CD8-positive, alpha-beta memory T cell (primary cell): ENCODE measurements at regions not wholly inside any gene's neighbourhood (a gene's known extent, or its start where the extent isn't known, plus 50 kb on each side); places are given as distances from the start of the nearest gene placed in this dataset.

Source experiments
- CTCF ChIA-PET: fragments of 350-600 bp; sonication (Branson Sonifier 250); formaldehyde crosslinking; loops from one replicate; lab custom pipeline; 2021; ENCODE audit warnings: antibody characterized with exemption; lab: Charles Lee
- POLR2A ChIA-PET: fragments of 350-600 bp; sonication (Branson Sonifier 250); formaldehyde crosslinking; loops from one replicate; lab custom pipeline; 2021; ENCODE audit warnings: antibody characterized with exemption; lab: Charles Lee
- DNase-seq, 5 donors: peaks; one replicate each; pipeline versions ENCODE4 v3.0.0 to v3.0.0-alpha.2; 2020 to 2022; ENCODE audit warnings: mixed read lengths in 1 of 5
- H3K27ac ChIP-seq: one replicate; pipeline ENCODE4 v1.7.0; 2013; ENCODE audit warnings: low read depth, mild to moderate bottlenecking, low read length, moderate library complexity
- H3K27me3 ChIP-seq: 2 replicates; pipeline ENCODE4 v1.7.0; 2013; ENCODE audit warnings: low read length, mild to moderate bottlenecking; ENCODE audit not compliant: insufficient read depth, poor library complexity, severe bottlenecking
- H3K36me3 ChIP-seq: 2 replicates; pipeline ENCODE4 v1.7.0; 2013; ENCODE audit warnings: mild to moderate bottlenecking, low read length, moderate library complexity; ENCODE audit not compliant: insufficient read depth
- H3K4me1 ChIP-seq: 2 replicates; pipeline ENCODE4 v1.7.0; 2013; ENCODE audit warnings: mild to moderate bottlenecking, low read length, moderate library complexity; ENCODE audit not compliant: insufficient read depth
- H3K4me3 ChIP-seq: 2 replicates; pipeline ENCODE4 v1.7.0; 2013; ENCODE audit warnings: mild to moderate bottlenecking, low read length
- H3K9me3 ChIP-seq: 2 replicates; pipeline ENCODE4 v1.7.0; 2013; ENCODE audit warnings: mild to moderate bottlenecking, low read length
- H3K27ac Mint-ChIP-seq, 8 donors: one replicate each; pipeline ENCODE4 v1.8.0; 2020 to 2021; ENCODE audit warnings: mixed read lengths in 8 of 8, mild to moderate bottlenecking in 6 of 8, inconsistent platforms in 3 of 8, moderate library complexity in 3 of 8
- H3K27me3 Mint-ChIP-seq, 2 donors: one replicate each; pipeline ENCODE4 v1.8.0; 2020 to 2021; ENCODE audit warnings: mixed read lengths in 2 of 2, mild to moderate bottlenecking in 1 of 2, moderate library complexity in 1 of 2
- H3K36me3 Mint-ChIP-seq, 3 donors: one replicate each; pipeline ENCODE4 v1.8.0; 2020 to 2021; ENCODE audit warnings: mixed read lengths in 3 of 3, inconsistent platforms in 1 of 3, mild to moderate bottlenecking in 1 of 3
- H3K4me1 Mint-ChIP-seq, 3 donors: one replicate each; pipeline ENCODE4 v1.8.0; 2020 to 2021; ENCODE audit warnings: mixed read lengths in 3 of 3, inconsistent platforms in 1 of 3, mild to moderate bottlenecking in 1 of 3
- H3K4me3 Mint-ChIP-seq, 7 donors: one replicate each; pipeline ENCODE4 v1.8.0; 2020 to 2021; ENCODE audit warnings: mixed read lengths in 7 of 7, mild to moderate bottlenecking in 6 of 7, moderate library complexity in 4 of 7, inconsistent platforms in 2 of 7
- H3K9me3 Mint-ChIP-seq, 5 donors: one replicate each; pipeline ENCODE4 v1.8.0; 2020 to 2022; ENCODE audit warnings: mixed read lengths in 5 of 5, mild to moderate bottlenecking in 3 of 5, moderate library complexity in 2 of 5, inconsistent platforms in 1 of 5

GRCh38 chr13:27014406-27015359, 156.9 kb downstream of the USP12 start:
- Mint-ChIP-seq H3K9me3 (peaks cover 0 to 2% (median 0%) of the 10 kb centered on the region in 5 donors), H3K36me3 (no peaks in the 10 kb centered on the region), H3K27ac (no peak overlapping the region), H3K4me3 (no peak overlapping the region), H3K4me1 (no peaks in the 10 kb centered on the region), H3K27me3 (peaks cover 2 to 6% of the 10 kb centered on the region in 2 donors)
- no peaks in the 10 kb centered on the region for H3K27me3 ChIP-seq
- H3K4me3 ChIP-seq = no peak overlapping the region
- CTCF ChIA-PET = no interaction called here
- no peak for DNase-seq
- POLR2A ChIA-PET = no interaction called here
- H3K27ac ChIP-seq = no peak overlapping the region
- no peaks in the 10 kb centered on the region for H3K4me1 ChIP-seq
- no peaks in the 10 kb centered on the region for H3K36me3 ChIP-seq
- no peaks in the 10 kb centered on the region for H3K9me3 ChIP-seq

- Mint-ChIP-seq H3K27ac (no peak overlapping the region), H3K9me3 (no peaks in the 10 kb centered on the region), H3K36me3 (no peaks in the 10 kb centered on the region), H3K27me3 (peaks cover 6 to 7% of the 10 kb centered on the region in 2 donors), H3K4me3 (no peak overlapping the region), H3K4me1 (no peaks in the 10 kb centered on the region)
- DNase-seq = no peak
- H3K27ac ChIP-seq = no peak overlapping the region
- CTCF ChIA-PET = no interaction called here
- H3K4me3 ChIP-seq = no peak overlapping the region
- no peaks in the 10 kb centered on the region for H3K4me1 ChIP-seq
- no peaks in the 10 kb centered on the region for H3K36me3 ChIP-seq
- H3K9me3 ChIP-seq = no peaks in the 10 kb centered on the region
- POLR2A ChIA-PET = no interaction called here
- no peaks in the 10 kb centered on the region for H3K27me3 ChIP-seq
Observed at GRCh38 chr13:27012482-27013197, 159.0 kb downstream of the USP12 start.

- Mint-ChIP-seq H3K27me3 (peaks cover 13 to 15% of the 10 kb centered on the region in 2 donors), H3K4me1 (peaks cover 0 to 2% (median 0%) of the 10 kb centered on the region in 3 donors), H3K9me3 (no peaks in the 10 kb centered on the region), H3K36me3 (no peaks in the 10 kb centered on the region), H3K4me3 (no peak overlapping the region), H3K27ac (no peak overlapping the region)
- Histone ChIP-seq H3K4me3 (no peak overlapping the region), H3K36me3 (no peaks in the 10 kb centered on the region), H3K27ac (no peak overlapping the region), H3K4me1 (no peaks in the 10 kb centered on the region), H3K9me3 (no peaks in the 10 kb centered on the region), H3K27me3 (no peaks in the 10 kb centered on the region)
- POLR2A ChIA-PET = no interaction called here
- CTCF ChIA-PET = no interaction called here
- DNase-seq = no peak
Observed at GRCh38 chr13:27011661-27012060, 159.9 kb downstream of the USP12 start.

GRCh38 chr13:27008733-27009132, 162.9 kb downstream of the USP12 start:
- Histone ChIP-seq H3K4me3 (no peak overlapping the region), H3K9me3 (no peaks in the 10 kb centered on the region), H3K4me1 (no peaks in the 10 kb centered on the region), H3K27ac (no peak overlapping the region), H3K27me3 (no peaks in the 10 kb centered on the region), H3K36me3 (no peaks in the 10 kb centered on the region)
- DNase-seq = no peak
- ChIA-PET POLR2A (no interaction called here), CTCF (no interaction called here)
- H3K4me1 Mint-ChIP-seq = peaks cover 0 to 4% (median 0%) of the 10 kb centered on the region in 3 donors
- no peak overlapping the region for H3K27ac Mint-ChIP-seq
- H3K4me3 Mint-ChIP-seq = no peak overlapping the region
- peaks cover 17 to 28% of the 10 kb centered on the region in 2 donors for H3K27me3 Mint-ChIP-seq
- H3K9me3 Mint-ChIP-seq = no peaks in the 10 kb centered on the region
- no peaks in the 10 kb centered on the region for H3K36me3 Mint-ChIP-seq

GRCh38 chr13:27007166-27007565, 164.4 kb downstream of the USP12 start:
- no peak overlapping the region for H3K4me3 ChIP-seq
- DNase-seq = no peak
- H3K9me3 Mint-ChIP-seq = no peaks in the 10 kb centered on the region
- ChIA-PET POLR2A (no interaction called here), CTCF (no interaction called here)
- peaks cover 29 to 38% of the 10 kb centered on the region in 2 donors for H3K27me3 Mint-ChIP-seq
- peak overlapping the region in 1 of 8 donors; percentile 73 for H3K27ac Mint-ChIP-seq
- H3K36me3 ChIP-seq = no peaks in the 10 kb centered on the region
- H3K36me3 Mint-ChIP-seq = no peaks in the 10 kb centered on the region
- no peak overlapping the region for H3K4me3 Mint-ChIP-seq
- no peaks in the 10 kb centered on the region for H3K4me1 ChIP-seq
- peaks cover 4% of the 10 kb centered on the region for H3K27me3 ChIP-seq
- no peaks in the 10 kb centered on the region for H3K9me3 ChIP-seq
- H3K27ac ChIP-seq = no peak overlapping the region
- peaks cover 0 to 4% (median 0%) of the 10 kb centered on the region in 3 donors for H3K4me1 Mint-ChIP-seq

GRCh38 chr13:27006519-27007161, 165.0 kb downstream of the USP12 start:
- Histone ChIP-seq H3K36me3 (no peaks in the 10 kb centered on the region), H3K9me3 (no peaks in the 10 kb centered on the region), H3K27ac (no peak overlapping the region), H3K4me3 (no peak overlapping the region), H3K4me1 (no peaks in the 10 kb centered on the region), H3K27me3 (peaks cover 4% of the 10 kb centered on the region)
- Mint-ChIP-seq H3K27me3 (peaks cover 34 to 38% of the 10 kb centered on the region in 2 donors), H3K27ac (peak overlapping the region in 1 of 8 donors; percentile 73), H3K36me3 (no peaks in the 10 kb centered on the region), H3K4me1 (peaks cover 0 to 4% (median 0%) of the 10 kb centered on the region in 3 donors), H3K4me3 (peak overlapping the region in 2 of 7 donors; percentile 35 to 46), H3K9me3 (no peaks in the 10 kb centered on the region)
- ChIA-PET POLR2A (no interaction called here), CTCF (interaction anchor here (1.0 kb wide), 1 partner anchor 353 kb away, joined by 3 read pairs; no protein-coding TSS in a partner anchor)
- DNase-seq = no peak

- H3K4me3 ChIP-seq = no peak overlapping the region
- Mint-ChIP-seq H3K27ac (no peak overlapping the region), H3K4me1 (peaks cover 0 to 4% (median 0%) of the 10 kb centered on the region in 3 donors), H3K36me3 (no peaks in the 10 kb centered on the region), H3K27me3 (peaks cover 40 to 44% of the 10 kb centered on the region in 2 donors), H3K9me3 (no peaks in the 10 kb centered on the region), H3K4me3 (no peak overlapping the region)
- H3K27me3 ChIP-seq = peaks cover 4% of the 10 kb centered on the region
- no peak for DNase-seq
- H3K27ac ChIP-seq = no peak overlapping the region
- POLR2A ChIA-PET = no interaction called here
- no peaks in the 10 kb centered on the region for H3K36me3 ChIP-seq
- CTCF ChIA-PET = interaction anchor here (1.0 kb wide), 1 partner anchor 354 kb away, joined by 3 read pairs; no protein-coding TSS in a partner anchor
- no peaks in the 10 kb centered on the region for H3K9me3 ChIP-seq
- H3K4me1 ChIP-seq = no peaks in the 10 kb centered on the region
Observed at GRCh38 chr13:27005976-27006518, 165.6 kb downstream of the USP12 start.
